PC-3 (cell line): ENCODE measurements at regions not wholly inside any gene's neighbourhood (a gene's known extent, or its start where the extent isn't known, plus 50 kb on each side); places are given as distances from the start of the nearest gene placed in this dataset.

Experiments
- CTCF ChIP-seq: fragments of 300-600 bp; sonication (generic); conservative IDR thresholded peaks from 2 replicates; pipeline ENCODE4 v1.5.1; 2017; ENCODE audit warnings: antibody characterized with exemption, low read depth, mild to moderate bottlenecking, low read length
- EZH2 ChIP-seq: fragments of 300-600 bp; sonication (generic); IDR thresholded peaks from one replicate; pipeline ENCODE4 v1.6.1; 2017; ENCODE audit warnings: antibody characterized with exemption, mild to moderate bottlenecking, low read length; ENCODE audit not compliant: unreplicated experiment
- EZH2phosphoT487 ChIP-seq: fragments of 300-600 bp; sonication (generic); IDR thresholded peaks from 2 replicates; pipeline ENCODE4 v1.6.1; 2018; ENCODE audit warnings: mild to moderate bottlenecking, antibody characterized with exemption, low read length, borderline replicate concordance

GRCh38 chr5:68751661-68752060 is 342.2 kb upstream of the SLC30A5 start:
- no peak for TF ChIP-seq CTCF
- no peak for TF ChIP-seq EZH2
- TF ChIP-seq EZH2phosphoT487 = no peak
